SH-SY5Y (cell line): ENCODE measurements at regions not wholly inside any gene's neighbourhood (a gene's known extent, or its start where the extent isn't known, plus 50 kb on each side); places are given as distances from the start of the nearest gene placed in this dataset.
A peak's percentile ranks its signal among the peaks of the same experiment; 100 is the strongest.

Source experiments
- GATA2 ChIP-seq: IDR thresholded peaks from 2 replicates; pipeline ENCODE4 v1.6.1; 2011; ENCODE audit warnings: mild to moderate bottlenecking, low read depth, low read length
- GATA3 ChIP-seq: IDR thresholded peaks from 2 replicates; pipeline ENCODE4 v1.6.1; 2011; ENCODE audit warnings: low read depth, mild to moderate bottlenecking, low read length, moderate library complexity

DNA sequence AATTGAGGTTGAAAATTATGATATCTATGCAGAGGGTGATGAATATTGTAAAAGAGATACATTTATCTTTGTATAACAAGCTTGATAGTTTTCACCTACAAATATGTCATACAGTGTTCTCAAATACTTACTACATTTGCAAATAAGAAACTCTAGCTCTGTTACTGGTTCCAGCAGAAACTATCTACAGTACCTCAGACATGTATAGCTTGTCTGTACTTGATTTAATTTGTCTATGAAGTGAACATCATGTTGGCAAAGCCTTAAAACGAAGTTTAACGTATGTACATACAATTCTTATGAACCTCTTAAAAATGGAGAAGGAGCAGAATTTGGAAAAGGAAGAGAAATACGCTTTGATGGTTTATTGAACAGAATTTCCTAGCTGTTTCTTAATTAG, 201.4 kb upstream of the MARCKS start:
- TF ChIP-seq GATA3 (no peak), GATA2 (no peak)

DNA sequence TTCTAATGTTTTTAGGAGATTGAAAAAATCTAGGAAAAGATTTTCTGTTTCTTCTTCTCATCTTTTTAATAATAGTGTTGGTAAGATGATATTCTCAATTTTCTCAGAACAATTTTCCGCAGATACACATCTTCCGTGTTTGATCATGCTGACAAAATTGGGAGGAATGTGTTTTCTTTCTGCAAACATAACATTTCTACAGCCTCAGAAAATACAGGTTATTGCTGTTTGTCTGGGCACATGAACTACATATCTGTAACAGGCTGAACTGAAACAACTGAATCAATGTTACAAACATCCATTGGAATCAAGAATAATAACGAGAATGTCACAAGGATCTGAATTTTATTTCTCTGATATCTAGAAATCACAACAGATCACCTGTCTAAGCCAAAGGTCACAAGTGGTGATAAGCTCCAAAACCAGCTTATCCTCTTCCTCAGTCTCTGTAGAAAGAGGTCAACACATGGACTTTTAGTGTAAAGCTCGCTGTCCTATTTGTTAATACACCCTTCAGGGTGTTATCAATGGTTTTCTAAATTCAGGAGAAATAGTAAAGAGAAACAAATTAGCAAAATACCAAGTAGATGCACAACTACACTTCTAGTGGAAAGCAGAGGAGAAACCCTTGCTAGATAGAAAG, 197.3 kb upstream of the MARCKS start:
- no peak for TF ChIP-seq GATA2
- no peak for TF ChIP-seq GATA3

DNA sequence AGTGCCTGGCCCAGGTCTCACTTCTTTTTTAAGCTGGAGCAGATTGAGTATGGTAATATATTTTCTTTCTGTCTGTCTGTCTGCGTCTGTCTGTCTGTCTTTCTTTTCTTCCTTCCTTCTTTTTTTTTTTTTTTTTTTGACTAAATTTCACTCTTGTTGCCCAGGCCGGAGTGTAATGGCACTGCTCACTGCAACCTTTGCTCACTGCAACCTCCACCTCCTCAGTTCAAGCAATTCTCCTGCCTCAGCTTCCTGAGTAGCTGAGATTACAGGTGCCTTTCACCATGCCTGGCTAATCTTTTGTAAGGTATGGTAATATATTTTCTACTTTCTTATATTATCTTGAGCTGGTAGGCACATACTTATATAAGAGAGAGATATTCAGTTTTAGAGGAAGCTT, 196.3 kb upstream of the MARCKS start:
- no peak for TF ChIP-seq GATA3
- no peak for TF ChIP-seq GATA2

DNA sequence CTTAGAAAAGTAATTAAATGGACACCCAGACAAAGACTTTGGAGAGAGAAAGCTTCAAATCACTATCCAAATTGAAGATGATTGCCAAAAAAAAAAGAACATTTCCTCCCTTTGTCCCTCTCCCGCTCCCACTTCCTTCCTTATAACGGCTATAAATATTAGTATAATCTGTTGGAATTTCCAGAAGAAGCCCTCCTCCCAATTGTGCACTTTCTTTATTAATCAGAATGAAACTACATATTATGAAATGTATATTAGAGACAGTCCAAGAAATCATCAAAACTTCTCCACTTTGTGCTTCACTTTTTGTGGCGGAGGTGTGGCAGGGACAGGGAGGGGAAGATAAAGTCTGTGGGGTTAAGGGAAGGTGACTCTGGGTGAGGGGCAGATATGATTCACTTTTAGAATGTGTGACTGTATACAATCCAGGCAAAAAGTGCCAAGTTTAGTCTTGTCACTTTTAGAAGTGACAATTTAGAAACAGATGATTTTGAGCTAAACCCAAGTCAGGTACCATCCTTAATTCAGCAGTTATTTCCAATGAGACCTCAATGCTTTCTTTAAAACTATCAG, 195.0 kb upstream of the MARCKS start:
- TF ChIP-seq GATA3 (no peak), GATA2 (no peak)

DNA sequence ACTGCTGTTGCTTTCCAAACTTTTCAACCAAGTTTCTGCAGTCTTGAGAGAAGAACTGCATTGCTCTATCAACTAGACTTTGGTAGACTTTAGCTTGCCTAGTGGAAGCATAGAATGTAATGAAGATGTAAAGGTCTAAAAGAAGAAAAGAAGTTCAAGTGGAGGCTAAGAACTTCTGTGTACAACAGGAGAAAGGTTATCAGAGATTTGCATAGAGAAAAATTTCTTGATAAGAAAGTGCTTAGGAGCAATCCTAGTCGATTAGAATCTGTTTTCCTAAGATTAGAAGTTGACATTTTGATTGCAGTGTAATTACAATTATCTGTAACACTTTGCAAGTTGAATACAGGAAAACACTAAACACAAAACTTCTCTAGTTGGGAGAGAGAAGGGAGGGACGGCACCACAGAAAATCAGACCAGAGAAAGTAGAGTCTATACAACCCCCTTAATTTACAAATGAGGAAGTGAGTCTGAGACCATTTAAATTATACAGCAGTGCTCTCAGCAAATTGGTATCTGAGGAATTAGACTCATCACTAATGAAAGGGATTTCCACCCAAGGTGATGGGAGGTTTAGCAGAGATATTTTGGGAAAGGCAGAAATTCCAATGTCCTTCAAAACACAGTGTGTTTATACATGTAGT, 194.3 kb upstream of the MARCKS start:
- TF ChIP-seq GATA2: no peak
- TF ChIP-seq GATA3: no peak

DNA sequence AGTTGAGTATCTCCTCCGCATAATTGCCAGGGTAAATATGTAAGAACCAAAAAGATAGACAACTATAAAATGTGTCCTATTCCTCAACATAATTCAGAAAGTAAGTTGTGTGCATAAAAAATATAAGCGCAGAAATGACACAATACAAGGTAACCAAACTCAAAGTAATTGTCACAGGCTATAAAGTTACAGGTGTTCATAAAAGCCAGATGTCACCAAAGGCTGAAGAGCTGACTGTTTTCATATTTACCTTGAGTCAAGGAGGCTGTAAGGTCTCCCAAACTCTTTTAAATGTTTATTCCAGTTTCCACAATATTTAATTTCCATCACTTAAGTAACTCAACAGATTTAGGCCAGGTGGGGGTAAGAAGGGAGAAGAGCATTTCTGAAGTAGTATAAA, 192.2 kb upstream of the MARCKS start:
- TF ChIP-seq GATA3: no peak

DNA sequence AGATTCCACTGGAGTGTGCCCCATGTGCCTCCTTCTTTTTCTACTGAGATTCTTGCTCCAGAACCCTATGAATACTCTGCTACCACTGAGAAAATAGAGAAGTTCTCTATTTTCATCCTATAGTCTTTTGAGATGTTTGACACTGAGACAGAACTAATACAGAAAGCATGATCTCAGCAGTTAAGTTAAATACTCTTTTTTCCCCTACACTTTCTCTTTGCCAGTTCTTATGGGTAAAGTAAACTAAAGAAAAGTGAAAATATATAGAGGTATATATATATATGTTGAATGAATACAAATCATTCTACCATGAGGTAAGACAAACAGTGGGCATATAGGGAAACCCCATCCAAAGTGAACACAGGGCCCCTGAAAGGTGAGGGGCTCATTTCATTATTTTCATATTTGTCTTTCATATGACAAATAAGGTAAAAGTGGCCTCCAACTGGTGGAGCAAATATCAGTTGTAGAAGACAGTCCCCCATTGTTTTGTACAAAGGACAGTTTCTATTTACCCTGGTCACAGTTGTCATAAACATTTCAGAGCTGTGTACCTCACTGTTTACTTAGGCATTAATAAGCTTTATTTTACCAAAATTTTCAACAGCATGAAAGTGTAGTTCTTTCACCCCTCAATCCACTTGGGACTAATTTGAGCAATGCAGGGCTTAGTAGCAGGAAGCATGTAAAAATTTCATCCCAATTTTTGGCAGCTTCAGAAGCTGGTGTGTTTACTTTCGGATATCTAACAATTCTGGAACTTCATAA, 188.3 kb upstream of the MARCKS start:
- TF ChIP-seq GATA3: no peak
- TF ChIP-seq GATA2: no peak

DNA sequence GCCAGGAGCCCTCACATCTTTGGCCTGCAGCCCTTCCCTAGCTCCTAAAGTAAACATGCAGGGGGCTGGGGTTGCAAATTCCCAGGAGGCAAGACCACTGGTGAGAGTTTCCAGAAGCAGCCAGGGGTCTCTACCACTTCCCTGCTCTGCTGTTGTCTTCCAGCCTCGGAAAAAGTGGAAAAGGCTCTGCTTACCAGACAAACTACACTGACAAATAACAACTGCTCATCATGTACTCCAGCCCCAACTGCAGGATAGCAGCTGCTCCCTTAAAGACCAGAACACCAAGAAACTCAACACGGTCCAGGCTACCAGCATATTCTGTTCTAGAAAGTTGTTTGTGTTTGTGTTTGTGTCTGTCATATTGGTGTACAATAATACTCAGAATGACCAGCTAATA, 187.5 kb upstream of the MARCKS start:
- no peak for TF ChIP-seq GATA2
- TF ChIP-seq GATA3: no peak

DNA sequence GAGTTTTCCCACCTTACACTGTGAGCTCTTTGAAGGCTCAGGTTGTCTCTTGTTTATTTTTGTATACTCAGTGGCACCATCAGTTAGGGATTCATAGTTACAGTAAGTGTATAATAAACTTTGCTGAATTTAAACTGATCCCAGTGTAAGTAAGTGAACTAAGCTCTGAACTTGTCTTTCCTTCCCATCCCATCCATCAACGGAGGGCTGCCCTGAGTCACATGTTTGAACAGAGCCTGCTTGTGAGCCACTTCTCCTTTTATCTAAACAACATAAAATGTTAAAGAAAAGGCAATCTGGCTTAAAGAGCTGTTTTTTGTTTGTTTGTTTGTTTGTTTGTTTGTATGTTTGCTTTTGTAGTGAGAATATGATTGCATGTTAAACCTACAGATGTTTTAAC, 185.7 kb upstream of the MARCKS start:
- TF ChIP-seq GATA3 (no peak), GATA2 (no peak)

DNA sequence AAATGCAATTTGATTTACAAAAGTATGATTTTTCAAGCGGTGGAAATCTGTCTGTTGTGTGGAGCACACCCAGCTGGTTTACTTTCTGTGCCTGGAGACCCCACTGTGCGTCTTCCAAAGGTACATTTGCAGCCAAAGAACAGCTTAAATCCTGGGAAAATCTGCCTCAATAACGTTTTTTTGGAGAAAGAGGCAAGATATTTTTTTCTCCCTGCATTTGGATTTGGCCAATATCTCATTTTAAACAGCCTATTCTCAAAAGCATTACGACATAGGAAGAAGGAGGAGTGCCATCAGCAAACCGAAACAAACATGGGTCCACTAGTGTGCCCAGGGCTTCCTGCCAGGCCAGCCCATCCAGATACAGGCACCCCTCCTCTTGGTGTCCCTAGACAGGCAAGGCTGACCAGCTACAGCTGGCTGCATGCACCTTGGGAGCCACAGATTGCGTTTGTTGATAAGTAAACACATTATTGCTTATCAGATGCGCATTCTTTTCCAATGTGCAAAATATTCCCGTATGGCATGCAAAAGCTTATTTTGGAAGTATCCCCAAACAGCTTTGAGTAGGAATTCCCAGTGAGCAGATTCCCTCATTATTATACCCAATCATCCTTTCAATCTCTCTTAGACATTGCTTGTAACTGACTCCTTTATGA, 184.5 kb upstream of the MARCKS start:
- peak; percentile 90 for TF ChIP-seq GATA3
- TF ChIP-seq GATA2: peak; percentile 97

DNA sequence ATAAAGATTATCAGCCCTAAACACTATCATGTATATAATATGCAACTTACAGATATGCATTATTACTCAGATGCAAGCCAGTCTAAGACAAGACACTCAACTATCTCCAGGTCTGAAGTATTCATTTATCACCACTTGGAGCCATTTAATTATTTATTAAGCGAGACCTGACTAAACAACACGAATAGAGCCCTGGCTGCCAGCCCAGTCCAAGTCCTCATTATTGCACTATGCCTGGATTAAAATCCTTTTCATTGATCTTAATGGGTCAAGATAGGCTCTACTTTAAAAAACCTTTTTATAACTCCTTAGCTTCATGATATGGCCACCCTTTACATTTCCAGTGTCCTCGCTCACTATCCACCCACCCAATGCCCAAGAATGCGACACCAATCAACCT, 183.1 kb upstream of the MARCKS start:
- TF ChIP-seq GATA3 (no peak), GATA2 (no peak)

DNA sequence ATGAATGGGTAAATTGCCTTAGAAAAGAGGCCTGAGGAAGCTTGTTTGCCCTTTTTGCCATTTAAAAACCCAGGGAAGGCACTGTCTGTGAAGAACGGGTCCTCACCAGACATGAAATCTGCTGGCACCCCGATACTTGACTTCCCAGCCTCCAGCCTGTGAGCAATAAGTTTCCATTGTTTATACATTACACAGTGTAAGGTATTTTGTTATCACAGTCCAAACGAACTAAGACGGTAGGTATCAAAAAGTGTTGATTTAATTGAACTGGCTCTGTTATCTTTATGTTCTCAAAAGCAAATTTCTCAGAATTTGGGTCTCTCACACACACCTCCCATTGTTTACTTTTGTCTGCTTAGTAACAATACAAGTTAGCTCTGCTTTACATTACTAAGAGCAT, 181.1 kb upstream of the MARCKS start:
- TF ChIP-seq GATA3: no peak

DNA sequence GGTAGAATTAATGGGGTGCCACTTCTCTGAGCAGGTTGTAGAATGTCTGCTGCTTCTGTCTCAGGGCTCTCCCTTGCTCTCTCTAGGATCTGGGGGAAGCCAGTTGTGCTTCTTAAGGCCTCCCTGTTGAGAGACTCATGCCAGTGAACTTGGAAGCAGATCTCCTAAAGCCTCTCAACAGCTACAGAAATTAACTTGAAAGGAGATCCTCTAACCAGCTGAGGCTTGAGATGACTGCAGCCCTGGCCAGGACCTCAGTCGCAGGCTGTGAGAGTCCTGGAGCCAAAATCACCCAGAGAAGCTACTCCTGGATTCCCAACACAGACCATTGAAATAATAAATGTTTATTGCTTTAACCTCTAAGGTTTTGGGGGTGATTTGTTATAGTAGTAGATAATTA, 180.2 kb upstream of the MARCKS start:
- TF ChIP-seq GATA3 (no peak), GATA2 (no peak)

DNA sequence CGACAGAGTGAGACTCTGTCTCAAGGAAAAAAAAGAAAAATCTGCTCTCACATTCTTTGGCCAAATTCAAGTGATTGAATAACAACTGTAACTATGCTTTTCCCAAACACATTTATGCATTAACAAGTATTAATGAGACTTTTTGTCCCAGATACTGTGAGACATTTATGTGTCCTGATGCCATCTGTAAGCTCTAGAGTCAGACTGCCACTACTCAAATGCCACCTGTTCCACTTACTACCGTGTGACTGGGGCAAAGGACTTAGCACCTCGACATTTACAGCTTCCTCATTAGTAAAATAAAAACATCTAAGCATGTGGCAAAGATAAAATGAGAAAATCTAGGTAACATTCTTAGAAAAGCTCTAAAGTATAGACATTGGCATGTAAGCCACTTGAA, 178.1 kb upstream of the MARCKS start:
- TF ChIP-seq GATA3: no peak
- TF ChIP-seq GATA2: no peak

DNA sequence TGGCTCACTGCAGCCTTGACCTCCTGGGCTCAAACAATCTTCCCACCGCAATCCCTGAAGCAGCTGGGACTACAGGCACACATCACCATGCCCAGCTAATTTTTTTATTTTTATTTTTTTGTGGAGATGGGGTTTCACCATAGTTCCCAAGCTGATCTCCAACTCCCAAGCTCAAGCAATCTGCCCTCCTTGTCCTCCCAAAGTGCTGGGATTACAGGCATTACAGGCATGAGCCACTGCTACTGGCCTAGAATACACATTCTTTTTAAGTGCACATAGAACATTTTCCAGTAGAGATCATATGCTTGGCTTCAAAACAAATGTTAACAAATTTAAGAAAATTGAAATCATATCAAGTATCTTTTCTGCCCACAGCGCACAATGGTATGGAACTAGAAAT, 176.8 kb upstream of the MARCKS start:
- TF ChIP-seq GATA2 (no peak), GATA3 (no peak)
